Activated B cell treated with CpG ODN at 0.5 μM for 24 hours (primary cell): ENCODE measurements at regions not wholly inside any gene's neighbourhood (a gene's known extent, or its start where the extent isn't known, plus 50 kb on each side); places are given as distances from the start of the nearest gene placed in this dataset.

Experiments used
- ATAC-seq: fragments of 200-7000 bp; cut with Tn5 transposase; one replicate; pipeline ENCODE4 v1.10.0; 2021; ENCODE audit warnings: low read depth, mild to moderate bottlenecking, moderate library complexity
- CTCF ChIA-PET: fragments of 350-600 bp; sonication (Branson Sonifier 250); formaldehyde crosslinking; loops from one replicate; lab custom pipeline; 2021; ENCODE audit warnings: antibody characterized with exemption; lab: Charles Lee
- POLR2A ChIA-PET: fragments of 350-600 bp; sonication (Branson Sonifier 250); formaldehyde crosslinking; loops from one replicate; lab custom pipeline; 2021; ENCODE audit warnings: antibody characterized with exemption; lab: Charles Lee
- DNase-seq: peaks from one replicate; pipeline ENCODE4 v3.0.0; 2022
- H3K27ac Mint-ChIP-seq: one replicate; pipeline ENCODE4 v1.8.0; 2020; ENCODE audit warnings: mixed read lengths
- H3K27me3 Mint-ChIP-seq: one replicate; pipeline ENCODE4 v1.8.0; 2021; ENCODE audit warnings: mixed read lengths
- H3K36me3 Mint-ChIP-seq: one replicate; pipeline ENCODE4 v1.8.0; 2021; ENCODE audit warnings: low read depth, mixed read lengths
- H3K4me1 Mint-ChIP-seq: one replicate; pipeline ENCODE4 v1.8.0; 2021; ENCODE audit warnings: mixed read lengths
- H3K4me3 Mint-ChIP-seq: one replicate; pipeline ENCODE4 v1.8.0; 2020; ENCODE audit warnings: mild to moderate bottlenecking, mixed read lengths
- H3K9me3 Mint-ChIP-seq: one replicate; pipeline ENCODE4 v1.8.0; 2020; ENCODE audit warnings: mixed read lengths
- CTCF ChIP-seq: fragments of 200-600 bp; IDR thresholded peaks from one replicate; pipeline ENCODE4 v1.8.0; 2022; ENCODE audit warnings: antibody characterized with exemption, mild to moderate bottlenecking
- intact Hi-C: fragments of 100-400 bp; cut with micrococcal nuclease; formaldehyde crosslinking; loops from one replicate; pipeline ENCODE4 v1.15.1; 2024

GRCh38 chr20:2227861-2228260 lies 67.9 kb upstream of the TGM3 start:
- Mint-ChIP-seq H3K4me3 (no peak overlapping the region), H3K36me3 (no peaks in the 10 kb centered on the region), H3K9me3 (no peaks in the 10 kb centered on the region), H3K27ac (no peak overlapping the region), H3K4me1 (no peaks in the 10 kb centered on the region), H3K27me3 (no peaks in the 10 kb centered on the region)
- ChIA-PET CTCF (no interaction called here), POLR2A (no interaction called here)
- ATAC-seq (no peak), DNase-seq (no peak)
- intact Hi-C loops: no loop called here
- TF ChIP-seq CTCF: no peak

- TF ChIP-seq CTCF: no peak
- POLR2A ChIA-PET: no interaction called here
- Mint-ChIP-seq H3K36me3 (no peaks in the 10 kb centered on the region), H3K4me3 (no peak overlapping the region), H3K9me3 (no peaks in the 10 kb centered on the region), H3K27me3 (no peaks in the 10 kb centered on the region), H3K27ac (no peak overlapping the region), H3K4me1 (no peaks in the 10 kb centered on the region)
- CTCF ChIA-PET: interaction anchor here (0.6 kb wide), 1 partner anchor 224 kb away, joined by 3 read pairs; no protein-coding TSS in a partner anchor
- ATAC-seq (no peak), DNase-seq (no peak)
- intact Hi-C loops: no loop called here
Observed at GRCh38 chr20:2228926-2229325, 66.9 kb upstream of the TGM3 start.

DNA sequence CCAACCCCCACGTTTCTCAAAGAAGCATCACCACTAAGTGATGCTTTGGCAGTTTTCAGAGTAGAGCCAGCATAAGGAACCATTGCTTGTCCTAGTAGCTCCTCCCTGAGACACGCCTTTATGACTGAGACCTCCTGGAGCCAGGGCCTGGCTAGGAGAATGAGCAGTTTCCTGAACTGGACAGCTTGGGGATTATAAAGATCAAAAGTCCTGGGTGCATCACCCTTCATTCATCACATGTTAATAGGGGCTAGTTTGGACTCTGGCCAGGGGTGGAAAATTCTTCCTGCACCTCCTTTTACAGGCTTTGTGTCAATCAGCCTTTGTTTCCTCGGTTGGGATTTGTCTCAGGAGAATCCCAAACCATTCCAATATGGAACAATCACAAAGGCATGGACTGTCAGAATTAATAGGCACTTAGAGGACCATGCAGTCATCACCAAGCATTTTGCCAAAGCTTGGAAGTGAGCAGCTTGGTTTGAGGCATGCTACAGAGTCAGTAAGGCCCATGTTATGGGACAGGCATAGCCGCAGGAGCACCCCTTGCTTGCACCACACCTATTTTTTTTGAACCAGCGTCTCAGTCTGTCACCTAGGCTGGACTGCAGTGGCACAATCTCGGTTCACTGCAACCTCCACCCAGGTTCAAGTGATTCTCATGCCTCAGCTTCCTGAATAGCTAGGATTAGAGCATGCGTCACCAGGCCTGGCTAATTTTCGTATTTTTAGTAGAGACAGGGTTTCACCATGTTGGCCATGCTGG lies 64.9 kb upstream of the TGM3 start:
- ChIA-PET CTCF (no interaction called here), POLR2A (no interaction called here)
- DNase-seq (no peak), ATAC-seq (no peak)
- intact Hi-C loops: no loop called here
- TF ChIP-seq CTCF: no peak
- Mint-ChIP-seq H3K27me3 (no peaks in the 10 kb centered on the region), H3K4me1 (no peaks in the 10 kb centered on the region), H3K27ac (no peak overlapping the region), H3K36me3 (no peaks in the 10 kb centered on the region), H3K4me3 (no peak overlapping the region), H3K9me3 (no peaks in the 10 kb centered on the region)

DNA sequence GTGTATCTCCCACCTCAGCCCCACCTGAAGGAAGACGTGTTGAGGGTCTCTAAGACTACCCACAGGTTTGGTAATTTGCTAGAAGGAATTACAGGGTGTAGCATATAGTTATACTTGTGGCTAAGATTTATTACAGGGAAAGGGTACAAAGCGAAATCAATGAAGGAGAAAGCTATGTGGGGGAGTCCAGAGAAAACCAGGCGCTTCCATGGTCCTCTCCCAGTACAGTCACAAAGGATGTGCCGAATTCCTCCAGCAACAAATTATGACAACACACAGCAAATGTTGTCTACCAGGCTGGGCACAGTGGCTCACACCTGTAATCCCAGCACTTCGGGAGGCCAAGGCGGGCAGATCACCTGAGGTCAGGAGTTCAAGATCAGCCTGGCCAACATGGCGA lies 64.1 kb upstream of the TGM3 start:
- no peak for ATAC-seq
- no peak overlapping the region for H3K4me3 Mint-ChIP-seq
- CTCF ChIA-PET: no interaction called here

More for the DNA sequence above, 64.1 kb upstream of the TGM3 start:
- no peaks in the 10 kb centered on the region for H3K9me3 Mint-ChIP-seq
- H3K36me3 Mint-ChIP-seq: no peaks in the 10 kb centered on the region
- DNase-seq: no peak
- intact Hi-C loops: no loop called here
- no peaks in the 10 kb centered on the region for H3K4me1 Mint-ChIP-seq
- no peak for TF ChIP-seq CTCF
- POLR2A ChIA-PET: no interaction called here
- H3K27ac Mint-ChIP-seq: no peak overlapping the region
- peaks cover 4% of the 10 kb centered on the region for H3K27me3 Mint-ChIP-seq
